HG02798 (cell line): ENCODE measurements at regions not wholly inside any gene's neighbourhood (a gene's known extent, or its start where the extent isn't known, plus 50 kb on each side); places are given as distances from the start of the nearest gene placed in this dataset.
"Not testable (repeated sequence)": the region's sequence is repeated elsewhere in the genome, so short reads cannot be mapped to it uniquely, and the experiment has no call there.

Experiments
- ATAC-seq: cut with Tn5 transposase; IDR thresholded peaks from one replicate; pipeline ENCODE4 v1.9.1; 2021; ENCODE audit warnings: mild to moderate bottlenecking; ENCODE audit not compliant: unreplicated experiment, poor library complexity

DNA sequence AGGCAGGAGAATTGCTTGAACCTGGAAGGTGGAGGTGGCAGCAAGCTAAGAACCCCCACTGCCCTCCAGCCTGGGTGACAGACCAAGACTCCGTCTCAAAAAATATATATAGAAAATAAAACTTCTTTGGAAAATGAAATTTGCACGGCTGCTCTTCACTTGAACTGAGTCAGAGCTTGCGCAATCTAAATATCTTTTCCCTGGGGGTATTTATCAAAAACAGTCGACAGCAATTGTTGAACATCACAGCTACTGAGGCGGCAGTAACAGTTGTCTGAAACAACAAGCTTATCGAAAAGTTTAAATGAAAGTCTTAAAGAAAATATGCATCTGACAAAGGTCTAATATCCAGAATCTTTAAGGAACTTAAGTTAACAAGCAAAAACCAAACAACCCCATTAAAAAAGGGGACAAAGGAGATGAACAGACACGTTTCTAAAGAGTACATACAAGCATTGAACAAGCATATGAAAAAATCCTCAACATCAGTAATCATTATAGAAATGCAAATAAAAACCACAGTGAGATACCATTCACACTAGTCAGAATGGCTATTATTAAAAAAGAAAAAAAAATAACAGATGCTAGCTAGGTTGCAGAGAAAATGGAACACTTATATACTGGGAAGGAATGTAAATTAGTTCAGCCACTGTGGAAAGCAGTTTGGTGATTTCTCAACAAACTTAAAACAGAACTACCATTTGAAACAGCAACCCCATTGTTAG, 153.6 kb upstream of the CDH9 start:
- ATAC-seq, result no peak

DNA sequence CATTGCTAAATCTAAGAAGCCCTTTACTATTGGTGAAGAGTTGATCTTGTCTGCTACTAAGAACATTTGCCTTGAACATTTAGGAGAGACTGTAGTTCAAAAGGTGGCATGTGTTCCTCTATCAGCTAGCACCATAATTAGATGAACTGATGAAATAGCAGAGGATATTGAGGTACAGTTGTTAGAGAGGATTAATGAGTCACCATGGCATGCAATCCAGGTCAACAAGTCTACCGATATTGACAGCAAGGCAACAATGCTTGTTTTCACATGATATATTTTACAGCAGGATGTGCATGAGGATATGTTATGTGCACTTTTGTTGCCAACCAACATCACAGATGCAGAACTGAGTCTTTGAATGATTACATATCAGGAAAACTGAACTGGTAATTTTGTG, 134.3 kb upstream of the CDH9 start:
- ATAC-seq, result no peak

- no peak for ATAC-seq
Observed at GRCh38 chr5:27171761-27172261, 133.4 kb upstream of the CDH9 start.

DNA sequence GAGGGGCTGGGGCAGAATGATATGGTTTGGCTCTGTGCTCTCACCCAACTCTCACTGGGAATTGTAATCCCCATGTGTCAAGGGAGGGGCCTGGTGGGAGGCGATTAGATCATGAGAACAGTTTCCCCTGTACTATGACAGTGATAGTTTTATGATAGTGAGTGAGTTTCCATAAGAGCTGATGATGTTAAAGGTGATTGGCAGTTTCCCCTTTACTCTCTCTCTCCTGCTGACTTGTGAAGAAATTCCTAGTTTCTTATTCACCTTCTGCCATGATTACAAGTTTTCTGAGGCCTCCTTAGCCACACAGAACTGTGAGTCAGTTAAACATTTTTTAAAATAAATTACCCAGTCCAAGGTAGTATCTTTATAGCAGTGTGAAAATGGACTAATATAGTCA, 120.4 kb upstream of the CDH9 start:
- no peak for ATAC-seq

GRCh38 chr5:27158171-27158570, 119.8 kb upstream of the CDH9 start:
- ATAC-seq, result no peak

DNA sequence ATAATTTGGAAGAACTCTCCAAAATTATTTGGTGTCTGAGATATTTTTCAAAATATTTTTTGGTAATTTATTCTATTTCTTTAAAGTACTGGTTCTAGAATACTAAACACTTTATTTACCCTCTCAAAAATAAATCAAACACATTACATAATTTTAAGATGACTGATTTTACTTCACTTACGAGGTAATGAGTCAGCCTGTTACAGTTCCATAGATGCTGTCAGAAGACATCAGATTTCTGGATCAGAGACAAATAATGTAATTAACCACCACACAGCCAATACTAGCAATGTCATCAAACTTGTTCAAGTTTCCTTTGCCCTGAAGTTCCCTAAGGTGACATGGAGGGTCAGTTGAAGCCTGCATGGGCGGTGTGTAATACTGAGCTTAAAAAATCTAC, 106.1 kb upstream of the CDH9 start:
- no peak for ATAC-seq

- no peak for ATAC-seq
Observed at GRCh38 chr5:27140831-27141230, 102.4 kb upstream of the CDH9 start.

DNA sequence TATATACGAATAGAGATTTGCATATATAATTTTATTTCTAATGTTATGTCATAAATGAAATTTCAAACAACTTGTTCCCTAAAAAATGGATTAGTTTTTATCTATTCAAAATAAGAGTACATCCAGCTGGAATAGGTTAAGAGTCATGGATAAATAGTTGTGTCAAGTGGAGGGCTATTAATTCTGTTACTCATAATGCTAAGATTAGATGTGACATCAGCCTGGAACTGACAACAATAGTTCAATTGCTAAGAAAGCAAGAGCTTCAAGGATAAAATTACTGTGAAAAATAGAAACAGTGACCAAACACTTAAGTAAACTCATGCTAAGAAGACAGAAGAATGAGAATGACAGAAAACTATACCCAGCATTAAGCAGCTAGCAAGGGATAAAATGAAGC, 92.2 kb upstream of the CDH9 start:
- no peak for ATAC-seq

- ATAC-seq, result no peak
Observed at GRCh38 chr5:27129926-27130325, 91.5 kb upstream of the CDH9 start.

- no peak for ATAC-seq
Observed at GRCh38 chr5:27125856-27126255, 87.5 kb upstream of the CDH9 start.

- no peak for ATAC-seq
Observed at GRCh38 chr5:27124590-27124989, 86.2 kb upstream of the CDH9 start.

DNA sequence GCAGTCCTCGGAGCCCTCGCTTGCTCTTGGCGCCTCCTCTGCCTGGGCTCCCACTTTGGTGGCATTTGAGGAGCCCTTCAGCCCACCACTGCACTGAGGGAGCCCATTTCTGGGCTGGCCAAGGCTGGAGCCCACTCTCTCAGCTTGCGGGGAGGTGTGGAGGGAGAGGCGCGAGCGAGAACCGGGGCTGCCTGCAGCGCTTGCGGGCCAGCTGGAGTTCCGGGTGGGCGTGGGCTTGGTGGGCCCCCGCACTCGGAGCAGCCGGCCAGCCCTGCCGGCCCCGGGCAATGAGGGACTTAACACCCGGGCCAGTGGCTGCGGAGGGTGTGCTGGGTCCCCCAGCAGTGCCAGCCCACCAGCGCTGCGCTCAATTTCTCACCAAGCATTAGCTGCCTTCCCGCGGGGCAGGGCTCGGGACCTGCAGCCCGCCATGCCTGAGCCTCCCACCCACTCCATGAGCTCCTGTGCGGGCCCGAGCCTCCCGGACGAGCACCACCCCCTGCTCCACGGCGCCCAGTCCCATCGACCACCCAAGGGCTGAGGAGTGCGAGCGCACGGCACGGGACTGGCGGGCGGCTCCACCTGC, 81.4 kb upstream of the CDH9 start:
- not testable (repeated sequence) for ATAC-seq

DNA sequence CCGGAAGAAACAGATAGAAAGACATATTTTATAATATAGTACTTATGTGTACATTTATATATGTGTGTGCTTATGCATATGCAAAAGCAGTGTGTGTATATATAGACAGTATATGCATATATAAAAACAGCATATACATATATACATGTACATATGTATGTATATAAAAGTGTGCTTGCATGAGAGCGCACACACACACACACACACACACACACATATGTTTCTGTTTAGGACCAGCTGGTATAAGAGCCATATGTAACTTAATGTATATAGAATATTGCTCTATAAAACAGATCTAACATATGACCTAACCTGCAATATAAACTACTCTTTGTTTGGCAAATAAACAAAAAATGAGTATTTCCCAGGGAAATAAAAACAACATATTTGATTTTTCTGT, 65.1 kb upstream of the CDH9 start:
- ATAC-seq, result no peak

DNA sequence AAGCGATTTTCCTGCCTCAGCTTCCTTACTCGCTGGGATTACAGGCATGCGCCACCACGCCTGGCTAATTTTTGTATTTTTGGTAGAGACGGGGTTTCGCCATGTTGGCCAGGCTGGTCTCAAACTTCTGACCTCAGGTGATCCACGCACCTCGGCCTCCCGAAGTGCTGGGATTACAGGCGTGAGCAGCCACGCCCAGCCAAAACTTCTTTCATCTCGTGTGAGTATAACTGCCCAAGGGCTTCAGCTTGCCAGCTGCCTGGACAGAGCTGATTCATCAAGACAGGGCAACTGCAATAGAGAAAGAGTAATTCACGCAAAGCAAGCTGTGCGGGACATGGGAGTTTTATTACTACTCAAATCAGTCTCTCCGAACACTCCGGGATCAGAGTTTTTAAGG, 57.4 kb upstream of the CDH9 start:
- ATAC-seq, result not testable (repeated sequence)

DNA sequence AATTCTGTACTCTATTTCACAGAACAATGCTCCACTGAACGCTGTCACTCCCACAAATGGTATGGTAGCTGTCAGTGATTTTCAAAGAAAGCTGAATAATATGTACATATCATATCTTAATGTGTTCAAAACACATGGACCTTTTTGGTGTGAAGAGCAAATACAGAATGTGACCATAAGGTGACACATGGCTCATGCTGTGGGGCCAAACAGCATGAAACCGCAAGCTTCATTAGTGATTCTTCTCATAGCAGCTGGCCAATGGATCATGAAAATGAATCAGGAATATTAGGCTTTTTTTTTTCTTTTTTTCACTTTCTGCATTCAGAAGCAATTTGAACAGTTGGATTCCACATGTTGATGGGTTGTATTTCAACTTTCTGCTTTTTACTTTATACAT, 54.9 kb upstream of the CDH9 start:
- no peak for ATAC-seq

GRCh38 chr5:27091858-27092257, 53.5 kb upstream of the CDH9 start:
- no peak for ATAC-seq

GRCh38 chr5:27088822-27089221, 50.4 kb upstream of the CDH9 start:
- not testable (repeated sequence) for ATAC-seq
